ENCODE measurements at regions not wholly inside any gene's neighbourhood (a gene's known extent, or its start where the extent isn't known, plus 50 kb on each side); places are given as distances from the start of the nearest gene placed in this dataset.
A peak's percentile ranks its signal among the peaks of the same experiment; 100 is the strongest.

- no peak for TF ChIP-seq CTCF (IDR thresholded peaks at IDR 0.05)
- no peaks in the 10 kb centered on the region for H3K27me3 ChIP-seq (replicated peaks; ENCODE audit: insufficient read depth)
- H3K36me3 ChIP-seq: no peaks in the 10 kb centered on the region
- H3K4me1 ChIP-seq (ENCODE audit: control insufficient read depth in 1 of 2, low read depth in 2 of 2): peaks cover 10 to 30% of the 10 kb centered on the region in 2 donors
- no peak for ATAC-seq (ENCODE audit: insufficient number of reproducible peaks, low FRiP score, low read depth)
- H3K9me3 ChIP-seq: peaks cover 4% of the 10 kb centered on the region
- no peak overlapping the region for H3K4me3 ChIP-seq
- H3K27ac ChIP-seq: peak overlapping the region in 1 of 2 donors; percentile 12
- no peak for DNase-seq (ENCODE audit: low spot score)
These were observed 149.9 kb upstream of the PDZRN3 start for GRCh38 chr3:73774645-73775044.

- Histone ChIP-seq H3K36me3 (no peaks in the 10 kb centered on the region), H3K9me3 (peaks cover 4% of the 10 kb centered on the region), H3K4me1 (ENCODE audit: control insufficient read depth in 1 of 2, low read depth in 2 of 2) (peaks cover 10 to 30% of the 10 kb centered on the region in 2 donors), H3K27me3 (replicated peaks; ENCODE audit: insufficient read depth) (no peaks in the 10 kb centered on the region), H3K4me3 (no peak overlapping the region), H3K27ac (no peak overlapping the region)
- TF ChIP-seq CTCF (IDR thresholded peaks at IDR 0.05): no peak
- DNase-seq (ENCODE audit: low spot score) (no peak), ATAC-seq (ENCODE audit: insufficient number of reproducible peaks, low FRiP score, low read depth) (no peak)
These were observed 148.5 kb upstream of the PDZRN3 start for GRCh38 chr3:73773233-73773632.

GRCh38 chr3:73772076-73772886, 147.5 kb upstream of the PDZRN3 start:
- ATAC-seq (ENCODE audit: insufficient number of reproducible peaks, low FRiP score, low read depth): no peak
- no peak for TF ChIP-seq CTCF (IDR thresholded peaks at IDR 0.05)
- Histone ChIP-seq H3K27me3 (replicated peaks; ENCODE audit: insufficient read depth) (no peaks in the 10 kb centered on the region), H3K9me3 (peaks cover 4% of the 10 kb centered on the region), H3K27ac (no peak overlapping the region), H3K36me3 (no peaks in the 10 kb centered on the region), H3K4me3 (no peak overlapping the region), H3K4me1 (ENCODE audit: control insufficient read depth in 1 of 2, low read depth in 2 of 2) (peaks cover 10 to 36% of the 10 kb centered on the region in 2 donors)
- no peak for DNase-seq (ENCODE audit: low spot score)

GRCh38 chr3:73768524-73769308, 144.0 kb upstream of the PDZRN3 start:
- no peak for TF ChIP-seq CTCF (IDR thresholded peaks at IDR 0.05)
- Histone ChIP-seq H3K27ac (no peak overlapping the region), H3K36me3 (no peaks in the 10 kb centered on the region), H3K4me3 (no peak overlapping the region), H3K27me3 (replicated peaks; ENCODE audit: insufficient read depth) (no peaks in the 10 kb centered on the region), H3K9me3 (peaks cover 4% of the 10 kb centered on the region), H3K4me1 (ENCODE audit: control insufficient read depth in 1 of 2, low read depth in 2 of 2) (peaks cover 10 to 29% of the 10 kb centered on the region in 2 donors)
- no peak for DNase-seq (ENCODE audit: low spot score)
- no peak for ATAC-seq (ENCODE audit: insufficient number of reproducible peaks, low FRiP score, low read depth)

Data from thoracic aorta (tissue), 2 donors.